Effector memory CD8-positive, alpha-beta T cell (primary cell): ENCODE measurements at regions not wholly inside any gene's neighbourhood (a gene's known extent, or its start where the extent isn't known, plus 50 kb on each side); places are given as distances from the start of the nearest gene placed in this dataset.
"Not testable (repeated sequence)": the region's sequence is repeated elsewhere in the genome, so short reads cannot be mapped to it uniquely, and the experiment has no call there.

Source experiments
- ATAC-seq: fragments of 150-1000 bp; cut with Tn5 transposase; replicated peaks from 2 replicates; pipeline ENCODE4 v1.10.0; 2021; ENCODE audit warnings: mild to moderate bottlenecking, moderate library complexity
- DNase-seq, 3 experiments: peaks; one replicate each; pipeline ENCODE4 v3.0.0; 2021
- H3K27ac Mint-ChIP-seq, 2 donors: one replicate each; pipeline ENCODE4 v1.8.0; 2022; ENCODE audit warnings: mild to moderate bottlenecking in 2 of 2, mixed read lengths in 2 of 2, moderate library complexity in 2 of 2
- H3K27me3 Mint-ChIP-seq, 2 donors: one replicate each; pipeline ENCODE4 v1.8.0; 2022; ENCODE audit warnings: mixed read lengths in 2 of 2
- H3K36me3 Mint-ChIP-seq: one replicate; pipeline ENCODE4 v1.8.0; 2022; ENCODE audit warnings: mild to moderate bottlenecking, moderate library complexity, mixed read lengths; ENCODE audit not compliant: insufficient read depth
- H3K4me1 Mint-ChIP-seq, 2 donors: one replicate each; pipeline ENCODE4 v1.8.0; 2022; ENCODE audit warnings: low read depth in 2 of 2, mixed read lengths in 2 of 2
- H3K4me3 Mint-ChIP-seq, 2 donors: one replicate each; pipeline ENCODE4 v1.8.0; 2022; ENCODE audit warnings: mild to moderate bottlenecking in 2 of 2, mixed read lengths in 2 of 2, moderate library complexity in 2 of 2
- H3K9me3 Mint-ChIP-seq, 2 donors: one replicate each; pipeline ENCODE4 v1.8.0; 2022; ENCODE audit warnings: mixed read lengths in 2 of 2

DNA sequence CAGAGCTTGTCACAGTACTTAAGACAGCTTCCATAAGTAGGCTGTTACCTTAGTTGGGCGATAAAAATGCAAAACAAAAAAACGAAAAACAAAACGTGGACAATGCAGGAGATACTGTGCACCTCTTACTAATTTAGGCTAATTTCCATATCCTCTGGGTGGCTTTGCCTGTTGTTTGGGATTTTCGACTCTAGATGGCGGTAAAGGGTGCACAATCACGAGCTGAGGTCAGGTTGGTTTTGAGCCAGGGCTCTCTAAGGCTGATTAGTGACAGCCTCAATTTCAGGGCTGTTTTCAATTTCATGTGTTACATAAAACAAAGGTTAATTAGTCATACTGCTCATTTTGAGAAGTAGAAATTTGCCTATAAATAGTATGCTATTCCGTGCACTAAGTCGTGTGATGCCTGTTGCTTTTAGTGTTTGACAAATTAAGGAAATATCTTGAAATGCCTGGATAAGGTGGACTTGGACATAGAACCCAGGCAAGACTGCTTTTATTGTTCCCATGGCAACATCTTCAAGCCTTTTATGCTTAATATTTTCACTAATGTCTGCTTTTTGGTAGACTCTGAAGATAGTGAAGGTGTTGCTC, 493.1 kb downstream of the SOCS6 start:
- Mint-ChIP-seq H3K4me1 (no peaks in the 10 kb centered on the region), H3K4me3 (no peak overlapping the region), H3K27ac (no peak overlapping the region), H3K9me3 (peaks cover 0 to 8% of the 10 kb centered on the region in 2 donors), H3K36me3 (peaks cover 3% of the 10 kb centered on the region), H3K27me3 (no peaks in the 10 kb centered on the region)
- peak in 2 of 3 experiments; percentile 13 to 17 for DNase-seq
- ATAC-seq = peak; percentile 72

- not testable (repeated sequence) for H3K4me3 Mint-ChIP-seq, H3K27ac Mint-ChIP-seq, DNase-seq, ATAC-seq, H3K4me1 Mint-ChIP-seq, H3K36me3 Mint-ChIP-seq, H3K9me3 Mint-ChIP-seq, H3K27me3 Mint-ChIP-seq
Measured at GRCh38 chr18:70766254-70766653, 477.4 kb downstream of the SOCS6 start.

GRCh38 chr18:70762812-70763211, 474.0 kb downstream of the SOCS6 start:
- Mint-ChIP-seq H3K9me3 (peaks cover 0 to 2% of the 10 kb centered on the region in 2 donors), H3K4me3 (no peak overlapping the region), H3K4me1 (no peaks in the 10 kb centered on the region), H3K27me3 (no peaks in the 10 kb centered on the region), H3K36me3 (no peaks in the 10 kb centered on the region), H3K27ac (no peak overlapping the region)
- ATAC-seq (no peak), DNase-seq (no peak)

- Mint-ChIP-seq H3K4me1 (no peaks in the 10 kb centered on the region), H3K4me3 (no peak overlapping the region), H3K27me3 (no peaks in the 10 kb centered on the region), H3K9me3 (peaks cover 0 to 2% of the 10 kb centered on the region in 2 donors), H3K27ac (no peak overlapping the region), H3K36me3 (no peaks in the 10 kb centered on the region)
- ATAC-seq (no peak), DNase-seq (no peak)
Measured at GRCh38 chr18:70758780-70759179, 469.9 kb downstream of the SOCS6 start.

- H3K36me3 Mint-ChIP-seq = no peaks in the 10 kb centered on the region
- no peak for ATAC-seq
- no peak for DNase-seq
- no peak overlapping the region for H3K4me3 Mint-ChIP-seq
- no peaks in the 10 kb centered on the region for H3K27me3 Mint-ChIP-seq
- peaks cover 0 to 6% of the 10 kb centered on the region in 2 donors for H3K9me3 Mint-ChIP-seq
- no peaks in the 10 kb centered on the region for H3K4me1 Mint-ChIP-seq
- no peak overlapping the region for H3K27ac Mint-ChIP-seq
Measured at GRCh38 chr18:70754486-70754885, 465.6 kb downstream of the SOCS6 start.

DNA sequence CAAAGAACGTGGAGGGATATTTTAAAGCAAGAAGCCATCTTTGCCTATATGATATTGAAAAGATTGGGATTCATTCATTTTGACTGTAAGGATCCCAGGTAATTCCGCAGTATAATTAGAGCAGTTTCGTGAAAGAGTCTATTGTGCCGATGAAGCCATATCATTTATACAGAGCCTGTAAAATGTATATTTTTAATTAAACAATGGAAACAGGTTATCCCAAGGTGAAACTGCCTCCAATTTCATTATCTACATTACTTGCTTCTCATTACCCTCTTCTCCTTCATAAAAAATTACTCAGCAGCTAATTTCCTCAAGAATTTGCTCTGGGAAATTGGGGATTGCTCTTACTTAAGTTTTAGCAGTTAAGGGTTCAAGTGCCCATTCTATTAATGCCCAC, 444.1 kb downstream of the SOCS6 start:
- no peaks in the 10 kb centered on the region for H3K27me3 Mint-ChIP-seq
- DNase-seq (no peak), ATAC-seq (no peak)
- no peaks in the 10 kb centered on the region for H3K4me1 Mint-ChIP-seq
- peaks cover 4 to 6% of the 10 kb centered on the region in 2 donors for H3K9me3 Mint-ChIP-seq
- H3K36me3 Mint-ChIP-seq = no peaks in the 10 kb centered on the region
- no peak overlapping the region for H3K4me3 Mint-ChIP-seq
- H3K27ac Mint-ChIP-seq = no peak overlapping the region

- H3K4me1 Mint-ChIP-seq = no peaks in the 10 kb centered on the region
- no peak overlapping the region for H3K4me3 Mint-ChIP-seq
- no peak overlapping the region for H3K27ac Mint-ChIP-seq
- H3K27me3 Mint-ChIP-seq = no peaks in the 10 kb centered on the region
- H3K9me3 Mint-ChIP-seq = peaks cover 2 to 6% of the 10 kb centered on the region in 2 donors
- DNase-seq = no peak
- ATAC-seq = no peak
- no peaks in the 10 kb centered on the region for H3K36me3 Mint-ChIP-seq
Measured at GRCh38 chr18:70732188-70732587, 443.3 kb downstream of the SOCS6 start.

- H3K9me3 Mint-ChIP-seq = peaks cover 0 to 4% of the 10 kb centered on the region in 2 donors
- no peaks in the 10 kb centered on the region for H3K36me3 Mint-ChIP-seq
- H3K27me3 Mint-ChIP-seq = no peaks in the 10 kb centered on the region
- H3K27ac Mint-ChIP-seq = no peak overlapping the region
- H3K4me3 Mint-ChIP-seq = no peak overlapping the region
- DNase-seq = no peak
- no peak for ATAC-seq
- H3K4me1 Mint-ChIP-seq = no peaks in the 10 kb centered on the region
Measured at GRCh38 chr18:70720607-70721006, 431.8 kb downstream of the SOCS6 start.

- ATAC-seq = no peak
Measured at GRCh38 chr18:70709720-70710119, 420.9 kb downstream of the SOCS6 start.

DNA sequence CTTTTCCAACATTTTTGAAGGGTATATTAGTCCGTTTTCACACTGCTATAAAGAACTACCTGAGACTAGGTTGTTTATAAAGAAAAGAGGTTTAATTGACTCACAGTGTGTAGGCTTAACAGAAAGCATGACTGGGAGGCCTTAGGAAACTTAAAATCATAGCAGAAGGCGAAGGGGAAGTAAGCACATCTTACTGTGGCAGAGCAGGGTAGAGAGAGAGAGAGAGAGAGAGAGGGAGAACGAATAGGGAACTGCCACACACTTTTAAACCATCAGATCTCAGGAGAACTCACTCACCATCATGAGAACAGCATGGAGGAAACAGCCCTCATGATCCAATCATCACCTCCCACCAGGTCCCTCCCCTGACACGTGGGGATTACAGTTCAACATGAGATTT, 420.3 kb downstream of the SOCS6 start:
- Mint-ChIP-seq H3K36me3 (no peaks in the 10 kb centered on the region), H3K27ac (no peak overlapping the region)

More at GRCh38 chr18:70709720-70710119, 420.9 kb downstream of the SOCS6 start:
- Mint-ChIP-seq H3K4me1 (no peaks in the 10 kb centered on the region), H3K9me3 (peaks cover 14% of the 10 kb centered on the region in 2 donors), H3K27ac (no peak overlapping the region), H3K27me3 (no peaks in the 10 kb centered on the region), H3K36me3 (no peaks in the 10 kb centered on the region), H3K4me3 (no peak overlapping the region)
- DNase-seq = no peak

GRCh38 chr18:70705831-70706416, 417.1 kb downstream of the SOCS6 start:
- Mint-ChIP-seq H3K4me3 (no peak overlapping the region), H3K27me3 (no peaks in the 10 kb centered on the region), H3K36me3 (no peaks in the 10 kb centered on the region), H3K27ac (no peak overlapping the region), H3K4me1 (no peaks in the 10 kb centered on the region), H3K9me3 (peaks cover 6 to 20% of the 10 kb centered on the region in 2 donors)
- ATAC-seq = no peak
- no peak for DNase-seq

More for the DNA sequence above, 420.3 kb downstream of the SOCS6 start:
- Mint-ChIP-seq H3K27me3 (no peaks in the 10 kb centered on the region), H3K4me1 (no peaks in the 10 kb centered on the region), H3K4me3 (no peak overlapping the region), H3K9me3 (peaks cover 14% of the 10 kb centered on the region in 2 donors)
- DNase-seq (no peak), ATAC-seq (no peak)

DNA sequence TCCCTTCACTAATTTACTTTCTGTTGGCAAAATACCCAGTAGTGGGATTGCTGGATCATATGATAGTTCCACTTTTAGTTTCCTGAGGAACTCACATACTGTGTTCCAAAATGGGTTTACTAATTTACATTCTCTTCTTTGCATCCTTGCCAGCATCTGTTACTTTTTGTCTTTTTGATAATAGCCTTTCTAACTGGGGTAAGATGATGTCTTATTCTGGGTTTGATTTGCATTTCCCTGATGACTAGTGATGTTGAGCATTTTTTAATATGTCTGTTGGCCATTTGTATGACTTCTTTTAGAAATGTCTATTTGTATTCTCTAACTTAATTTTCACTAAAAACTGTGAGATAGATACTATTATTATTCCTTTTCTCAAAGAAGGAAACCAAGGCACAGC, 411.7 kb downstream of the SOCS6 start:
- H3K9me3 Mint-ChIP-seq = peaks cover 6 to 22% of the 10 kb centered on the region in 2 donors
- no peak overlapping the region for H3K4me3 Mint-ChIP-seq
- H3K27ac Mint-ChIP-seq = no peak overlapping the region
- ATAC-seq (no peak), DNase-seq (no peak)
- no peaks in the 10 kb centered on the region for H3K4me1 Mint-ChIP-seq
- H3K36me3 Mint-ChIP-seq = no peaks in the 10 kb centered on the region
- H3K27me3 Mint-ChIP-seq = no peaks in the 10 kb centered on the region

GRCh38 chr18:70698574-70698973, 409.7 kb downstream of the SOCS6 start:
- Mint-ChIP-seq H3K4me3 (no peak overlapping the region), H3K27me3 (no peaks in the 10 kb centered on the region), H3K4me1 (no peaks in the 10 kb centered on the region), H3K9me3 (peaks cover 6 to 22% of the 10 kb centered on the region in 2 donors), H3K36me3 (no peaks in the 10 kb centered on the region), H3K27ac (no peak overlapping the region)
- ATAC-seq (no peak), DNase-seq (no peak)

GRCh38 chr18:70693246-70693645, 404.4 kb downstream of the SOCS6 start:
- H3K36me3 Mint-ChIP-seq = no peaks in the 10 kb centered on the region
- no peak overlapping the region for H3K27ac Mint-ChIP-seq

More at GRCh38 chr18:70693246-70693645, 404.4 kb downstream of the SOCS6 start:
- Mint-ChIP-seq H3K4me3 (no peak overlapping the region), H3K27me3 (no peaks in the 10 kb centered on the region), H3K9me3 (peaks cover 7 to 12% of the 10 kb centered on the region in 2 donors), H3K4me1 (no peaks in the 10 kb centered on the region)
- DNase-seq = no peak
- no peak for ATAC-seq
